ENCODE measurements at regions not wholly inside any gene's neighbourhood (a gene's known extent, or its start where the extent isn't known, plus 50 kb on each side); places are given as distances from the start of the nearest gene placed in this dataset.

DNA sequence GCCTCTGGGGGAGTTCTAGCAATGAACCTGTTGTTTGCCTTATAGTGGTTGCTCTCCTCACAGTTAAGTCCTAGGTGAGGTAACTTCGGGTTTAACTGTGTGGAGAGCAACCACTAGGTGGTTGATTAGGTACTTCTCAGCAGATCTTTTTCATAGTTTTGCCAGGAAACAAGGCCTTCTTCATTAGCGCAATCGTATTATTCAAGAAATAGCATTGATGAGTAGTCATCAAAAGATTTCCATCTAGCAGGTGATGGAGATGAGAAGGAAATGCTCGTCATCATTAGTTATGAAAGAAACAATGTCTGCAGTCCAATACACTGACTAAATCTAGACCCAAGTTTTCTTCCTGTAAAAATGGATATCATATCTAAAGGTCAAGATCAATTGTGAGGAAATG is 923.3 kb downstream of the AACS start:
- DNase-seq (ENCODE audit: low read depth) = no peak
- H3K4me3 ChIP-seq (ENCODE audit: low read depth, low read length) = no peak overlapping the region
- TF ChIP-seq, protein P1, sequence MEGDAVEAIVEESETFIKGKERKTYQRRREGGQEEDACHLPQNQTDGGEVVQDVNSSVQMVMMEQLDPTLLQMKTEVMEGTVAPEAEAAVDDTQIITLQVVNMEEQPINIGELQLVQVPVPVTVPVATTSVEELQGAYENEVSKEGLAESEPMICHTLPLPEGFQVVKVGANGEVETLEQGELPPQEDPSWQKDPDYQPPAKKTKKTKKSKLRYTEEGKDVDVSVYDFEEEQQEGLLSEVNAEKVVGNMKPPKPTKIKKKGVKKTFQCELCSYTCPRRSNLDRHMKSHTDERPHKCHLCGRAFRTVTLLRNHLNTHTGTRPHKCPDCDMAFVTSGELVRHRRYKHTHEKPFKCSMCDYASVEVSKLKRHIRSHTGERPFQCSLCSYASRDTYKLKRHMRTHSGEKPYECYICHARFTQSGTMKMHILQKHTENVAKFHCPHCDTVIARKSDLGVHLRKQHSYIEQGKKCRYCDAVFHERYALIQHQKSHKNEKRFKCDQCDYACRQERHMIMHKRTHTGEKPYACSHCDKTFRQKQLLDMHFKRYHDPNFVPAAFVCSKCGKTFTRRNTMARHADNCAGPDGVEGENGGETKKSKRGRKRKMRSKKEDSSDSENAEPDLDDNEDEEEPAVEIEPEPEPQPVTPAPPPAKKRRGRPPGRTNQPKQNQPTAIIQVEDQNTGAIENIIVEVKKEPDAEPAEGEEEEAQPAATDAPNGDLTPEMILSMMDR (IDR thresholded peaks at IDR 0.05; ENCODE audit: insufficient read depth, low read length) = no peak

DNA sequence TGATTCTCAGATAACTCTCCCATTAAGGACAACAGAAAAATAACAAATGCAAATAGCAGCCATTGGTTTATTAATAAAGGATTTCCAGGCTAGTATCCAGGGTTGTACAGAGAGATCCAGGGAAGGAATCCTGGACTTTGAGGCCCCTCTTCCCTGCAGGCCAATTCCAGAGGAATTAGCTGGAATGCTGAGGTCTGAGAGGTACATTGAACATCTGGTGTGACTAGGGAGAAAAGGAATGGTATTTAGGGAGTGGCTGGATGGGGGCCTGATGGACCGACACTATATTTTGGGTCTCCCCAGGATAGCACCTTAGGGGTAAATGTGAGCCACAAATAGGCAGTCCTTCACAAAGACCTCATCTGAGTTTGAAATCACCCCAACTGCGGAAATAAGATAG is 924.5 kb downstream of the AACS start:
- TF ChIP-seq, protein P1 (IDR thresholded peaks at IDR 0.05; ENCODE audit: insufficient read depth, low read length) = no peak
- no peak for DNase-seq (ENCODE audit: low read depth)
- H3K4me3 ChIP-seq (ENCODE audit: low read depth, low read length) = no peak overlapping the region

DNA sequence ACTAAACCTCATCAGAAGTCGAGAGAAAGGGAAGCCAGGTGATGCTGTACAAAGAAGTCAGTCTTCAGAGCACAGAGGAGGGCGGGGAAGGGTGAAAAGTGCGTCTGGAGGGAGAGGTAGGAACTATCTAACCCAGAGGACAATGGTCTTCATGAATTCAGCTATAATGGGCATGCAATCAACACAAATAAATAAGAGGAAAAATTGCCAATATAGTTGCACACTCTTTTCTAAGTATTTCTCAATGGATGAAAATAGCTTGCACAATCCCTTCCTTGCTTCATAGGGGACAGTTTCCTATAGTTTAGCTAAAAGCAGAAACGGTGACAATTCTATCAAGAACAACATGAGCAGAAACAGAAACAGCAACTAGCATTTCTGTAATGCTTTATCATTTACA is 931.2 kb downstream of the AACS start:
- no peak overlapping the region for H3K4me3 ChIP-seq (ENCODE audit: low read depth, low read length)
- TF ChIP-seq, protein P1 (IDR thresholded peaks at IDR 0.05; ENCODE audit: insufficient read depth, low read length) = no peak
- DNase-seq (ENCODE audit: low read depth) = no peak

DNA sequence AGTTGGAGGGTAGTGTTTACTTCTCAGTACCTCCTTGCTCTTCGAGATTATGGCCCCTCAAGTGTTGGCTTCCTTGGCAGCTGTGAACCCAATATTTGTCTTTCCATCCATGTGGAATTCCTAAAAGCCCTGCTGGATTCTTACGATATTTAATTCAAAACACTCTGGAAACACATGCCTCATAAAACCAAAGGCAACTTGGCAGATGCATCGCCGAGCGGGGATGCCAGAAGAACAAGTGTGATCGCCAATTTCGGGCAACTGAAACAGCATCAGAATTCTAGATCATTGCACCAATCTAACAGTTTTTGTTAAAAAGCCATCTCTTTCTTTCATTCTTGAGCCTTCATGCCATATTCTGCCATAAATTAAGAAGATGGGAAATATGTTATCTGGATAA is 934.4 kb downstream of the AACS start:
- no peak overlapping the region for H3K4me3 ChIP-seq (ENCODE audit: low read depth, low read length)
- DNase-seq (ENCODE audit: low read depth) = no peak
- TF ChIP-seq, protein P1 (IDR thresholded peaks at IDR 0.05; ENCODE audit: insufficient read depth, low read length) = no peak

DNA sequence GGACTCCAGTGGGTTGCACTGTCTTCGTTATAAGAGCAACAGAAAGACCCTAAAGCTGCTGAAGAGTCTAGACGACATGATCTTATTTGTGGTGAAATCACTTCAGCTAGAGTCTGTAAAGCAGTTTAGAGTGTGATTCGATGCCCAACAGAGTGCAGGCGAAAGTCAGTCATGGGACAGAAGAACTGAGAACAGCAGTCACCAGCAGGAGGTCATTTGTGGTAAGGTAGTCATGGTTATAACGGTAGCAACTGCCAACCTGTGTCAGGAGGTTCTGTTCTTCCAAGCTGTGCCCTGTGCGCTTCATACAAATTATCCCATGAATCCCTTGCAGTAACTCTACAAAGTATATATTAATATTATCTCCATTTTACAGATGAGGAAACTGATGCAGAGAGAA is 954.1 kb downstream of the AACS start:
- TF ChIP-seq, protein P1 (IDR thresholded peaks at IDR 0.05; ENCODE audit: insufficient read depth, low read length) = no peak
- H3K4me3 ChIP-seq (ENCODE audit: low read depth, low read length) = no peak overlapping the region
- DNase-seq (ENCODE audit: low read depth) = no peak

DNA sequence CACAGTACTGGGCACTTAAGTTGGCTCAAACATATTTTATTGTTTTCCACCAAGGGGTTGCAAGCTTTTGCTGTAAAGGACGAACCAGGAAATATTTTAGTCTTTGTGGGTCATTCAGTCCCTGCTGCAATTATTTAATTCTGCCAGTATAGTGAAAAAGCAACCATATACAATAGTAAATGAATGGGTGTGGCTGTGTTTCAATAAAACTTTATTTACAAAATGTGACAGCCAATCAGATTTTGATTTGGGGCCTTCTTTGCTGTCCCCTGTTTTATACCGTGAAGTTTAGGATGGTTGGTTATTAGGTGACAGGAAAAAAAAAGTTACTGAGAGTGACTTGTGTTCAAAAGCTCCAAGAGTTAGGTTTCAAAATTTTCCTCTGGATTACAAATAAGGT is 956.4 kb downstream of the AACS start:
- no peak for DNase-seq (ENCODE audit: low read depth)
- no peak overlapping the region for H3K4me3 ChIP-seq (ENCODE audit: low read depth, low read length)
- TF ChIP-seq, protein P1 (IDR thresholded peaks at IDR 0.05; ENCODE audit: insufficient read depth, low read length) = no peak

DNA sequence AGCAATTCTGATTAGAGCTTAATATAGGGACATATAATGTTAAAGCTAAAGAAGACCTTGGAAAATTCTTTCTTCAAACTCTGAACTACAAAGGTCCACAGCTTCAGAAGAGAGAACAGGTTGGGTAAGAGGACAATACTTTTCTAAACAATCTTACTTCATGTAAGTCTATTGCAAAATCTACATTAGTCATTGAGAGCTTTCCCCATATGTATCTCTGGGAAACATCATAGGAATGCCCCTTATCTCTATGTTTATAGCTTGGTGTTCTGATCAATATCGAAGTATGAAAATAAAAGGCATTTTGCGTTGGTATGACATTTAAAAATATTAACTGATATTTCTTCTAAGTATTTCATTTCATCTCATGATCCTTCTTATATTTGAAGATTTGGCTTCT is 962.6 kb downstream of the AACS start:
- no peak overlapping the region for H3K4me3 ChIP-seq (ENCODE audit: low read depth, low read length)
- TF ChIP-seq, protein P1 (IDR thresholded peaks at IDR 0.05; ENCODE audit: insufficient read depth, low read length) = no peak
- DNase-seq (ENCODE audit: low read depth) = peak; percentile 46

Data from fibroblast of the aortic adventitia (primary cell).